ENCODE measurements at regions not wholly inside any gene's neighbourhood (a gene's known extent, or its start where the extent isn't known, plus 50 kb on each side); places are given as distances from the start of the nearest gene placed in this dataset.
A peak's percentile ranks its signal among the peaks of the same experiment; 100 is the strongest.

DNA sequence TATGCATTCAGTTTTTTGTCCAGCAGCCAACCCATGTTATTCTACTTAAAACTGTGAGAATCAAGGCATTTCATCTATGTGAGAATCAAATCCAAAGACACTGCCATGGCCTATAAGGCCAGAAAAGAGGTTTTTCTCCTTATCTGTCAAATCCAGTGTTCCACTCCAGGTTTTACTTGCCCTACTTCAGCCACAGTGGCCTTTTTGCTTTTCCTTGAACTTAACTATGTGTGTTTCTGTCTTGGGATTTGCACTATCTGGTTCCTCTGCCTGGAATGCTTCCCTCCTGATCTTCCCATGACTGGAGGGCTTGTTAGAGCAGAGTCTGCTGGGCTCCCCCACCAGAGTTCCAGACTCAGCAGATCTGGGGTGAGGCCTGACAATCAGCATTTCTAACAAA is 113.1 kb upstream of the DOK5 start:
- DNase-seq, result no peak

DNA sequence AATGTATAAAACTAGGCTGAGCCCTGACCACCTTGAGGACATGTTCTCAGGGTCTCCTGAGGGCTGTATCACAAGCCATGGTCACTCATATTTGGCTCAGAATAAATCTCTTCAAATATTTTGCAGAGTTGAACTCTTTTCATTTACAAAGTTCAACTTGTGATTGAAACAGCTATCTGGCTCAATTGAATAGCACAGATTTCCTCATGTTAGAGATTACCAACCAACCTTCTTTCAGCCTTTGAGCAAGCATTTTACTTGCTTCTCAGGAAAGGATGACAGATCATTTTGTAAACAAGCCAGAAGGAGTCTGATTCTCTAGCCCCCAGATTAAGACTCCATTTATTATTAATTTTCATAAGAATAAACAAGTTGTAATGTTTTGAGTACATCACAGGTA is 111.0 kb upstream of the DOK5 start:
- DNase-seq, result no peak

DNA sequence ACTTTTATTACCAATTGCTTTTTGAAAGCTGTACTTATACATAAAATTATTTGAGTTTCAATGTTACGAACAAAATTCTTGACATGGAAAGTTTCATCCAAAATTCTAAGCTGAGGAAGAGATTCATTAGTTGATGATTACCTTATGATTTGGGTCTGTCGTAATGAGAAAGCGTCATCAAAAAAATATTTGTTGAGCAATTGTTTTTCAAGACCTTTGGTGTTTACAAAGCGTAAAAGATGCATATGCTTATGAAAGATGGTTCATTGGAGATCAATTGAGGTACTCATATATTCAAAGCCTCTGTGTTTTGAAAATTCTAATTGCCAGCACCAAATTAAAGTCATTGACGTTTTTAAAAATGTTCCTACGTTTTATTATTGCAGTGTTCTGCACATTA is 110.5 kb upstream of the DOK5 start:
- no peak for DNase-seq

DNA sequence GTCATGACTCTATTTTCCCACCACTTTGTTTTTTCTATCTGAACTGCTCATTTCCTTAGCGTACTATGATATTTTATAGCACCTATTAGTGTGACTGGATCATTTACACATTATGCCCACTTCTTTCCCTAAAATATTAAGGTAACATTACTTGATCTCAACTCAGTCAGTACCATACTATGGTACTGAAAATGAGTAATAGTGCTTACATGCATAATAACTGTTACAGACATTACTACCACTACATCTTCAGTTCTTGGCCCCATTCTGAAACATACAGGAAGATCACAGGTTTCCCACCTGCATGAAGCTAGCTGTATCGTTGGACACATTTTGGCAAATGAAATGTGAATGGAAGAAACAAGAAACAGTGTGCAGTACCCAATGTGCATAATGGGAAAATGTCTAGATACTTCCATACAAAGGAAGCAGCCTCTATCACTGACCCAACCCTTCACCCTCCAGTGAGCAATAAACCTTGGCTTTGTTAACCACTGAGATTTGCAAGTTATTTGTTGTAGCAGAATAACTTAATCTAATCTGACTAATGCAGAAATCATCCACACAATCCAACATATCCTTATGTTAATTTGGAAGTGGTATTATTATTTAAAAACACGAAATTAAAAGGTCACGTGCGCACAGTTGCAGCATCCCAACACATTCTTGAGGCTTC is 108.6 kb upstream of the DOK5 start:
- no peak for DNase-seq

DNA sequence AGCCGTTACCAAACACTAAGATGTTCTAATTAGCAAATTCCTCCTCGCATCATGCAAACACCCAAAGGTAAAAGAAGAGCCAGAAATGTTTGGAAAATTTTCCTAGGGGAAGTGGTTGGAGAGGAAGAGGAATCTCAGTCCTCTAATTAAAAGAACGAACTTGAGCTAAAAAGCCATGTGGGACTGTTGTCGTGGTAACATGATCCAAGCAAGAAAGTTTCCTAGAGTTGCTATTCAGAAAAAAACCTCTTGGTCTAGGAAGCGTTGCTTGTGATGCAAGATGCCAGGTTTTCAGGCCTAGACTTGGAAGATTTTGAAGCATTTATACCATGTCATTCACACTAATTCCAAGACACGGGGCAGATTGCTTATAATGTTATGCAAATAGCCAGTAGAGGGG is 106.8 kb upstream of the DOK5 start:
- no peak for DNase-seq

DNA sequence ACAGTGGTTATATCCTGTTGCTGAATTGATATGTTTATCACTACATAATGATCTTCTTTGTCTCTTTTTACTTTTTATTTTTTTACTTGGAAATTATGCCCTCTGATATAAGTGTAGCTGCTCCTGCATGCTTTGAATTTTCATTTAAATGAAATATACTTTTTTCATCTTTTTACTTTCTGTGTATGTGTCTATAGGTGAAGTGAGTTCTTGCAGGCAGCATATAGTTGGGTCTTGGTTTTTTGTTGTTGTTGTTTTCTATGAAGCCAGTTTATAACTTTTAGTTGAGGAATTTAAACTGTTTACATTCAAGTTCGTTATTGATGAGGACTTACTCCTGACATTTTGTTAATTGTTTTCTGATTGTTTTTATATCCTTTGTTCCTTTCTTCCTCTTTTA is 103.1 kb upstream of the DOK5 start:
- no peak for DNase-seq

DNA sequence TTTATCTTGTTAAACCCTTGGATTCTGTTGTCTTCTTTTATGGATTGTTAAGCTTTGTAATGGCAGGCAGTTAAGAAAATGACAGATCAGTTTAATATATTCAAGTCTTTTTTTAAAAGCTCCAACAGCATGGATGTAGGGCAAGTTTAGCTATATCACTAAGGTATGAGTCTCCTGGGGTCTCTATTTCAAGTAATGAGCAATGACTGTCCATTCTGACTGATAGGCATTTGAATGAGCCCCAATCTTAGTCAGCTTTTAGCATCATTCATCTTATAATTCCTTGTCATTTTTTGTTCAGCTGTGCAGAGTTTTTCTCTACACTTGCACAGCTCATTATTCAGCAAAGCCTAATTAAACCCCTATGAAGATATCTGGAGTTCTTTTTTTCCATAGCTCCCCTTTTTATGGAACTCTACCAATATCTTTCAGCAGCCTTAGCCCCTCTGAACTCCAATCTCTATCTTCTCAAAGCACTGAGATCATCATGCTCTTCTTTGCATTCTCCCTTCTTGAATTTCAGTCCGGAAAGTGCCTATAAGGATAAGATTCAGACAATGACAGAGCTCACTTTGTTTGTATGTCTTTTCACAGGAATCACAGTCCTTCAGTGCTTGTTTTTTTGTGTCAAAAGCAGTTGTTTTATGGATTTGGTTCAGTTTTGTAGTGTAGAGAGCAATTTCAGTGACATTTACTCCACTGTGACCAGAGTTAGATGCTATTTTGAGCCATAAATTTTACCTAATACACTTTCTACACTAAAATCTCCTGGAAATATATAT is 97.2 kb upstream of the DOK5 start:
- DNase-seq, result no peak

DNA sequence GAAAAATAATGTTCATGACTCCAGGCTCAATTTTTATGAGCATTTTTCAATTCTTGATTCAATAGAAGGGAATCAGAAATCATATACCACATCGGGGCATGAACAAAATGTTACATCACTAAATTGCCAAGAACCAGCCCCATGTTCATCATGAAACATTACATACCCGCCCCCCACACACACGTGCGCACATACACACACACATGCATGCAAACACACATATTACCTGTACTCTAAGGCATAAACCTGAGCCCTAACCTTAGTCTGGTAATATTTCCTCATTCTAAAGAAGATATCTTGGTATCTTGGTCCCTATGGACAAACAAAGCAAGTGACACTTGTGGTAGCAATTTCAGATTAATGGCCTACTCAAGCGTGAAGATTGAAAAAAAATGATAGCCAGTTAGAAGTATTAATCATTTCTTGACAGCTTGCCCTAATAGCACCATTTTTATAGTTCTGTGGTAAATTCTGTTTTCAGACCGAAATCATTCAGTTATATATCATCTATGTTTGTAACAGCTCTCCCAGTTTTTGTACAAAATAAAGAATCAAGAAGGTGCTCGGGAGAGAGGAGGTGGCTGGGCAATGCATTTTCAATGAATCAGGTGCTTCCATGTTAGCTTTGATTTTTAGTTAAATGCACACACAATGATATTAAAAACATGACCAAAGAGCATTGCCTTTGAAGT is 95.4 kb upstream of the DOK5 start:
- DNase-seq, result no peak

DNA sequence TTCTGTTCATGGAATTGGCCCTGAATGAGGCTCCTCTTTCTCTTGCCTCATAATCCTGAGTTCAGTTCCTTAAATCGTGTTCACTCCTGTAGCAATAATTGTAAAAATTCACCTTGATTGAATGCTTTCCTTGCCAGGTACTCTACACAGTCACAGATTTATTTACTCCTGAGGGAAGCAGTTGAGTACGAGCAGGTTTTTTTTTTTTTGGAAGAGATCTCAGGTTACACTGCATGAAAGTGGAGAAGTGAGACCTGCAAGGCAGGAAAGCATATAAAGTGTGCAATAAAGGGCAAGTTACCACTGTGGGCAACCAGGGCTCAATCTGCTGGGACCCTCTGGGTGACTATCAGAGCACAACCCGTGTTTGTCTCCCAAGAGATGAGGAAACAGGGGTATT is 93.0 kb upstream of the DOK5 start:
- DNase-seq, result peak; percentile 3 to 11

DNA sequence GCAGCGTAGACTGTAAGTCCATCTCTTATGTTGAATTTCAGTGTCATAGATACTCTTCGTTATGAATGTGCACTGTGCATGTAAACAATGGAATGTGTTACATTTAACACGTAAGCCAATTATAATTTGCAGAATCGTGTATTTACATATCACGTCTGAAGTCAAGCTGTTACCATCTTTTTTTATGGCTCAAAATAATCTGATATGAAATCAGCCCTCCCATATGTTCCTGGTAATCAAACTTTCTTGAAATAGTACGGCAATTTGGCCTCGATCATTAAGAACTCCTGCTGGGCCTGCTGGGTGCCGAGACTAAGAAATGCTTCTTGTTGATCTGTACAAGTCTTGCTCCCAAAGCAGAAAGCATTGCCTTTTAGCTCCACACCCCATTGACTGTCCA is 89.6 kb upstream of the DOK5 start:
- DNase-seq, result no peak

DNA sequence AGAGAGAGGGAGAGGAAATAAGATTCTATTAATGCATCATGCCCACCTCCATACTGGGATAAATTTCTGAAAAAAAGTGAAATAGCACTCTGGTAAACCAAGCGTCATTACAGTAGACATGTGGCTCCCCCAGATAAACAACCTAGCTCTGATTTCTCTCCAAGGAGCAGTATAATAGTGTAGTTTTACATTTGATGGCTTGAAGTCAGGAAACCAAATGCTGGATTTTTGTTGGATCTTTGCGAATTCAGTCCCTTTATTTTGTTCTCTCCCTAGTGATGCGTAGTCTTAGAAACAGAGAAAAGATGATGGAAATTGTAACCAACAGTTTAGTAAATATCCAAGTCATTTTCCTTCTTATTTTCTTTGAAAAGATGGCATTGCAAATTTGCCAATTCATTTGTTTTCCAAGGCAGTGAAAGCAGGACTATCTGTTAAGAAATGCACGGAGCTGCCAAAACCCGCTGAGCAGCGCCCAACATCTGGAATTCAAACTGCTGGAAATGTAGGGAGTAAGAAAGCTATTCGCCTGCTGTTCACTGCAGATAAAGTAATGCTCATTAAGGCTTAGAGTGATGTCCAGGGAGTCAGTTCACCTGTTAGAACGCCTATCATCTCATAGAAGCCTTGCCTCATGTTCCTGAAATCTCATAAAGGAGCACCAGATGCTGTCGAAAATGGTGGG is 85.7 kb upstream of the DOK5 start:
- DNase-seq, result peak in 1 of 2 donors; percentile 9

DNA sequence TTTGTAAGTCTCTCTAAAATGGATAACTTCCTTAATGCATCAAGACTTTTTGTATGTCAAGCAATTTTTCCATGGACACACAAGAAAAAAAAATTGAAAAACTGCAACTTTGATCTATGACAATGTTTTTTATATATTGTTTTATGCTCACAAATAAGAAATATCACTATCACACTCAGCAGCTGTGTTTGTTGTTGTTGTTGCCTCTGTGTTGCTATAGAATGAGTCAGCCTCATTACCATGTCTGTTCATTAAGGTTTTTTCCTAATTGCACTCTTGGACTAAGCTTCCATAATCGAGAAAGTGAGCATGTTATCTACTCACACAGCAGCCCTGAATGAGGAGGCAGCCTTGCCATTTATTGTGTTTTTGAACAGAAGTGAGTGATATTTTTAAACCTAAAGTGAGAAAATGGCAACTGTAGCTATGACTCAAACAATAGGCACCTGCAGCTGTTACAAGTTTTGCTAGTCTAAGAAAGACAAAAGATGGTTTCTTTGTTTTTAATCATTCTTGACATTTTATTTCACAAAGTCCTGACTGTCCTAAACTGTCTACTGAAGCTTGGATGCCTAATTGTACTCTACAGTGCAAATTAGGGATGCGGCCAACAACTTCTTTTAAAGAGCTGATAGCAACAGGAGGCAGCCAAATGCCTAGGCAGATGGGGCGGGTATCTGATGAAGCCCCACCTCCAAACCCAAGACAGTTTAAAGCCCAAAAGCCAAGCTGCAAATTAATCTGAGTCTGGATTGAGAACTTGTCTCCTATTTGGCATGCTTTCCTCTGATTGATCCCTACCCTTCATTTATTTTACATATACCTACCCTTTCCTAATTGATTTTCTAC is 77.9 kb upstream of the DOK5 start:
- no peak for DNase-seq

DNA sequence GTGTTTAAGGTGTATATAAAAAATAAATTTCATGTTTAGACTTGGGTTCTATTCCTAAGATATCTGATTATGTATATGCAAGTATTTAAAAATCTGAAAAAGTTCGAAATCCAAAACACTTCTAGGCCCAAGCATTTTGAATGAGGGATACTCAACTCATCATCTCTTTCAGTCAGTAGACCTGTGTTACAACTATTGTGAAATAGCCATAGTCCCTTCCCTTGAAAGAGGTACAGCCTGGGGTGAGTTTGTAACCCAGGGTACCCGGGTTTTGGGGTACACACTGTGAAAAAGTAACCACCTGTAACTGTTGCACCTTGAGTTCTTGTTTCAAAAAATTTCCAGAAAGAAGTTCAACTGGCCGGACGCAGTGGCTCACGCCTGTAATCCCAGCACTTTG is 76.6 kb upstream of the DOK5 start:
- DNase-seq, result no peak

DNA sequence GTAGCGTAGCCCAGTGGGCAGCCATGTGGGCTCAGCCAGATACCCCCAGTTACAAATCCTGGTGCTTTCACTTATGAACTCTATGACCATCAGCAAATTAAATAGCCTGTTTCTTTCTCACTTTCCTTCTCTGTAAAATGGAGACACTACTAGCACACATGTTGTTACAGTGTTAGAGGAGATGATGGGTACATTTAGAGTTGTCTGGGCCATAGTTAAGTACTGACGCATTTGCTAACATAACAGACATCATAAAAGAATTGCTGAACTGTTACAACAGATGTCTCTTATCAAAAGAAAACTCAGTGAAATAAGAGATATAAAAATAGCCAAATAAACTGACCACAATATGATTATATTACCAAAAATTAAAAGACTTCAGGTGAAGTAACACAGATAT is 69.9 kb upstream of the DOK5 start:
- no peak for DNase-seq

DNA sequence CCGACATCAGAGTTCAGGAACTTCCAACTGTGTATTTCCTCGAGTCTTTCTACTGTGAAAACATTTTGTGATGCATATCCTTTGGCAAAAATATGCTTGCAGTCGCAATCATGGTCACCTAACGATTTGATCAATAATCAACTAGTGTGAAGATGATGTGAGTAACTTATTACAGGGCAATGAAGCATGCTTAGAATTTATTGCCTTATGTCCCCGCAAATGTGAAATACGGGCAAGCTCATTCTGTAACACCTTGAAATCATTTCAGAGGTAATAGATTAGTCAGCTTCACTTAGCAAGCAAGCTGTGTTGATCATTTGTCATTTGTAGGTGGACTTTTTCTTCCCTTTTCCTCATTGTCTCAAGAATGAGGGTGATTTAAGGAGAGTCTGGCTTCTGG is 67.9 kb upstream of the DOK5 start:
- no peak for DNase-seq

DNA sequence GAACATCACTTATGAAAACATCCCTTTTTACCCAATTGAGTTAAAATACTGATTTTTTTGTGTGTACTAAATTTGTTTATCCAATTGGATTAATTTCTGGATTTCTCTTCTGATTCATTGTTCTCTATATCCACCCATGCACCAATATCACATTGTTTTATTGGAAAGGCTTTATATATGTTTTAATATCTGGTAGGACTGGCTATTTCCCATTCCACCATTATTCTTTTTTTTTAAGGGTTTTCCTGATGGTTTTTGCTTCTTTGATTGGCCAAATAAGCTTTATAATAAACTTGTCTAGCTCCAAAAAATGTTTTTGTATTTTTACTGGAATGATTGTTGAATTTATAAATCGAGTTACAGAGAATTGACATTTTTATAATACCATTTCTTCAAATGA is 59.4 kb upstream of the DOK5 start:
- DNase-seq, result no peak

DNA sequence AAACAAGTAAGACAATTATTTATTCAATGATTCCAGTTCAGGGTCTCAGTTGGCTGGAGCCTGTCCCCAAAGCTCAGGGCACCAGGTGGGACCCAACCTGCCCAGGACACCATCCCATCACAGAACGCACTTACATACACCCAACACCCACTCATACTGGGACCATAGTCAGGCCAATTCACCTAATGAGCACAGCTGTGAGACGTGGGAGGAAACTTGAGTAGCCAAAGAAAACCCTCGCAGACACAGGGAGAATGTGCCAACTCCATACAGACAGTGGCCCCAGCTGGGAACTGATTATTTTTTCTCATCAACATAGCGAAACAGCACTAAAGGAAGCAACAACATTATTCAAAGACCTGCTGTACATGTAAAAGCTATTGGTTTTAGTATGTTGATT is 58.6 kb upstream of the DOK5 start:
- no peak for DNase-seq

DNA sequence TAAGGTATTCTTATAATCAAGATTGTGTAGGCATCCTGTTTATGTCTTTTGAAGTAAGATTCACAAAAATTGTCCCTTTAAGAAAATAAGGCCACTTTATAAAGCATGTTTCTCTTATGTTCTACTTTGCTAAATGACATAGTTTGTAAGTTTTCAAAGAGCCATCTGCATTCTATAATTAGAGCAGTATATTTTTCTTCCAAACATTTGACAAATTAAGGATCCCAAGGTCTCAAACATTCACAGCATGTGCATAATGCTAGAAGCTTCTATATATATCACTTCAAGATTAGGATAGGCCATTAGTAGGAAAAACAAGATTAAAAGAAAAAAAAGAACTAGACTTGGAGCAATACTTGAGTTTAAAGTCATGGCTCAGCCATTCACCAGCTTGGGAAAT is 55.9 kb upstream of the DOK5 start:
- no peak for DNase-seq

Data from right lung (tissue), 2 donors.